Hematopoietic multipotent progenitor cell treated with erythropoietin and hydrocortisone succinate and interleukin-3 and kit ligand, for 17 days (in vitro differentiated cells): ENCODE measurements at regions not wholly inside any gene's neighbourhood (a gene's known extent, or its start where the extent isn't known, plus 50 kb on each side); places are given as distances from the start of the nearest gene placed in this dataset.
"Not testable (repeated sequence)": the region's sequence is repeated elsewhere in the genome, so short reads cannot be mapped to it uniquely, and the experiment has no call there.

Source experiments
- DNase-seq: peaks from one replicate; pipeline ENCODE4 v3.0.0-alpha.2; 2015; ENCODE audit warnings: low spot score

- peak; percentile 29 for DNase-seq
These were observed 429.0 kb upstream of the MTPN start for GRCh38 chr7:136405931-136406777.

GRCh38 chr7:136403591-136403990 is 426.4 kb upstream of the MTPN start:
- no peak for DNase-seq

DNA sequence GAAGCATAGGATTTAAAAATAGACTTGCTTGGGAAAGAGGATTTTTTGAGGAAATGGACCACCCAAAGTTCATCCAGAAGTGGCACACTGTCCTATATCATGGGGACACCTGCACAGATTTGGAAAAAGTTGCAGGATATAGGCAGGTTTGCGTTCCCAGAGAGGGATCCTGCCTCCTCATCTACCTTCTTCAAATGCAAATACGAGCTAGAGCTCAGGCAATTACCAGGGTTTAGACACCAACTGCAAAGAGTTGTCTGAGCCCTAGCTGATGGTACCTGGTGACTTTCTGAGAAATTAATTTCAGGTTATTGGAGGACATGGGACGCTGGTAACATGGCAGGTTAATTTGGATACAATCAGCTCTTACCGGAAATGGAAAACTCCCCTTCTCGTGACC is 423.7 kb upstream of the MTPN start:
- DNase-seq, result no peak

- no peak for DNase-seq
These were observed 422.2 kb upstream of the MTPN start for GRCh38 chr7:136399385-136399784.

DNA sequence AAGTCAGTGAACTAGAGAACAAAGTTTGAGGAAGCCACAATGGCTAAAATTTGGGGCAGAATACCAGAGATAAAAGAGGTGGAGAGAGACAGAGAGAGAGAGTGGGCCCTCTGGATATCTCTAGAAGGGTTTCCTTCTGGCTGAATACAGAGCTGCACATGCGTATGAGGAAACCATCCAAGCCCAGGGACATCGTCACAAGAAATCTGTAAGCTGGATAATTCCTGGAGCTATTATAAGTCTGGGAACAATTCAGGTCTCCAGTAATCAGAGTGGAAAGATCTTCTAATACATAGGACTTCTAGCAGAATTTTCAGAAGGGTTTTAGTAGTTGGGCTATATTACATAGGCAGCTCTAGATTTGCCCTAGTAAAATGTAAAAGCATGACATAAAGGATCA is 415.7 kb upstream of the MTPN start:
- no peak for DNase-seq

GRCh38 chr7:136391371-136391770 is 414.2 kb upstream of the MTPN start:
- DNase-seq, result no peak

- no peak for DNase-seq
These were observed 412.8 kb upstream of the MTPN start for GRCh38 chr7:136389933-136390332.

DNA sequence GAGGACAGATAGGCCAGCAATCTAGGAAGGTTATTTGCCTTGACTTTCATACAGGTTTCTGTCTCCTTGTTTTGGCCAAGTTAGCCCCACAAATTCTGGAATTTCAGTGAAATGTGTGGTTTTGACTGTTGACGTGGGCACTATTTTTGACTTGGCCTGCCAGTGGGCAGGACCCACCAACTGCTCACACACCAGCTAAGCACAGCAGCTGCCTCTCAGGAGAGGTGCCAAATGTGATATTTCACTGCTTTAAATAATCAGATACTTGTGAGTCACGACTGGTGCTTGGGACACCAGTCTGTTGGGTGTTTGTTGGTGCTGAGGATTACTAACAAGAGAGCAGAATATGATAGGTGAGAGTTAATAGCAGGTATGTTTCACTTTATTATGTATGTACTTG is 409.7 kb upstream of the MTPN start:
- no peak for DNase-seq

- not testable (repeated sequence) for DNase-seq
These were observed 394.2 kb upstream of the MTPN start for GRCh38 chr7:136371409-136371808.

DNA sequence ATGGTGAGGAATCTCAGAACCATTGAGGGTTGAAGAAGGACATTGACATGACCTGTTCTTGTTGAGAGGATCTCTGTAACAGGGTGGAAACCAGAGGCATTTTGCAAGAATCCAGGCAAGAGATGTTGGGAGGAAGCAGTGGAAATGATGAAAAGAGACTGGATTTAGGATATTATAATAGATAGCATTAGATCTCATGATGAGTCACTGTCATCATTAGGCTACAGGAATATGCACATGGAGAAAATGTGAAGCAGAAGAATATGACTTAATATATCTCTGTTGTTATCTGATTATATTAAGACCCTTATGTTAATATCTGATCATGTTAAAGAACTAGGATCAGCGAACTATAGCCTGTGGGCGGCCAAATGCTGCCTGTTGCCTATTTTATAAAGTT is 393.0 kb upstream of the MTPN start:
- DNase-seq, result no peak

- no peak for DNase-seq
These were observed 392.1 kb upstream of the MTPN start for GRCh38 chr7:136369225-136369624.

DNA sequence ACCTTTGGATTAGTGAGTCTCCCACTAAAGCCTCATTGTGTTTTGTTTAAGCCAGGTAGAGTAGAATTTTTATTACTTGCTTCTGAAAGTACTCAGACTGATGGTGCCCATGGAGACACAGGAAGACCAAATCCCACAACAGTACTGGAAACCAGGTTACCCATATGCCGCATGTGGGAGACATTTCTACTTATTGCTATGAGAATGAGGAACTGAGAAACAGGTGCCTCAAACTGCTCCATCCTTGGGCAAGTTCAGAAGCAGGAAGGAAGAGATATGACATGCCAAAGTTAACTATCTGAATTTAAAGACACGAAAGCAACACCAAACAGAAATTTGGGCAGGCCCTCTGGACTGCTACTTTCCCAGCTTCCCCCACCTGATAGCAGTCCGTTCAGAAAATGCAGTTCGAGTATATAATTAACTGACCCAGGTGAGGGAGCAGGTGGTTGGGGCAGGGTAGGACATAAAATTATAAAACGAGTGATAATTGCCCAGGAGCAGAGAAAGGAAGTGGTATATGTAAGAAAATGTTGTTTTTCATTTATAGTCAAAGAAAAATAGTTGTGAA is 382.3 kb upstream of the MTPN start:
- DNase-seq, result no peak

GRCh38 chr7:136353287-136353686 is 376.1 kb upstream of the MTPN start:
- DNase-seq, result no peak

DNA sequence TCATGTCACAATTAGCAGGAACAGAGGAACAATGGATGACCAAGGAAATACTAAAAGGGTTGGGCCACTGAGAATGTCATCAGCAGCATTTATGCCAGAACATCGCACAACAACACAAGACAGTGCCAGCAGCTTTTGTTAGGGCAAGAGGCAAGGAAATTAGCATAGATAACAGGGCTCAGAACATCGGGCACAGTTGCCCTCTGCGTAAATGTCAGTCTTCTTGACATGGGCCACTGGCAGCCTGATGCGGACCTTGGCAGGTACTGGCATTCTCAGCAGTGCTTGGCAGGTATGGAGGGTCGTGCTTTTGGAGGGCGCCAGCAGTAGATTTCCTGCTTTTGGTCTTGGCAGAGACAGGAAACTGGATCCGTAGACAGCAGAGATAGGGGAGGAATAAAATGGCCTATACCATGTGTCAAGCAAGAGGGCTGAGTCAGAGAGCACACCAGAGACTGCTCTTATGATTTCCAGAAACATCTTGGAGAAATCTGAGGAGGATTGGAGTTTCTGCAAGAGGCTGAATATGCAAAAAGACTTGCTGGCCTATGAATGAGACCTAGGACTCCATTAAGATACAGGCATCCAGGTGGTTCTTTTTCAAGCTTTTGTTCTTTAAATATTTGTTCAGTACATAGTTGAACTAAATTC is 371.5 kb upstream of the MTPN start:
- DNase-seq, result no peak

GRCh38 chr7:136348142-136348541 is 371.0 kb upstream of the MTPN start:
- no peak for DNase-seq

GRCh38 chr7:136347488-136347887 is 370.3 kb upstream of the MTPN start:
- no peak for DNase-seq

DNA sequence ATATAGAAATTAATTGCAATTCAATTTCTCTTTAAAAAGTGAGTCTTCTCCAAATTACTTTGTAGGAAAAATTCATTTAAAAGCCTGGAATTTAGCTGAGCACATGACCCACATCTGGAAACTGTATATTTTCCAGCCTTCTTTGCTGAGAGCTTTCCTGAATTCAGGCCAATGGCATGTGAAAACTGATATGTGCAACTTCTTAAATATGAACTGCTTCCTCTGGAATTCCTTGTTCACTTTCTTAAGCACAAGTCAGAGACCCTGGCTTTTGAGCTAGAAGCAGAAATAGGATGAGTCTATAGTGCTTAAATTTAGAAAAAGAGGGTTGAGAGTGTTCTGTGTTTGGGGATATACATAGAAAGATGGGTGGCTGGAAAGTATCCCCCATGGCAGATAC is 365.1 kb upstream of the MTPN start:
- no peak for DNase-seq

- no peak for DNase-seq
These were observed 362.3 kb upstream of the MTPN start for GRCh38 chr7:136339464-136339863.

- DNase-seq, result no peak
These were observed 359.8 kb upstream of the MTPN start for GRCh38 chr7:136336932-136337331.

DNA sequence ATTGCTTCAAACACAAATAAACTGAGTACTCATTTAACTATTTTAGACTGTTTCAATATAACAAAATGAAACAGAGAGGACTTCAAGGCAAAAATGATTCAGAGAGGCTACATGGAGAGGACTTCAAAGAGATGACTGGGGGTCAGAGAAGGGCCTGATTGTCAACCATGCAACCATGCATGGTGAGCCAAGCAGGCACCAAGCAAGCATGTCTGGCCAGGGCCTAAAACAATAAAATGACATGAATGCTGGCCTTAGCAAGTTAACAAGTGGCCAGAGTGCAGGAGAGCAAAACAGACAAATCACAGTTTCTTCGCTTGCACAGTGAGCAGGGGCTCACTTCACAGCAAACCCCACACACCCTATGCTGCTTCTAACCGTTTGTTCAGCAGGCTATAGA is 356.5 kb upstream of the MTPN start:
- DNase-seq, result no peak

DNA sequence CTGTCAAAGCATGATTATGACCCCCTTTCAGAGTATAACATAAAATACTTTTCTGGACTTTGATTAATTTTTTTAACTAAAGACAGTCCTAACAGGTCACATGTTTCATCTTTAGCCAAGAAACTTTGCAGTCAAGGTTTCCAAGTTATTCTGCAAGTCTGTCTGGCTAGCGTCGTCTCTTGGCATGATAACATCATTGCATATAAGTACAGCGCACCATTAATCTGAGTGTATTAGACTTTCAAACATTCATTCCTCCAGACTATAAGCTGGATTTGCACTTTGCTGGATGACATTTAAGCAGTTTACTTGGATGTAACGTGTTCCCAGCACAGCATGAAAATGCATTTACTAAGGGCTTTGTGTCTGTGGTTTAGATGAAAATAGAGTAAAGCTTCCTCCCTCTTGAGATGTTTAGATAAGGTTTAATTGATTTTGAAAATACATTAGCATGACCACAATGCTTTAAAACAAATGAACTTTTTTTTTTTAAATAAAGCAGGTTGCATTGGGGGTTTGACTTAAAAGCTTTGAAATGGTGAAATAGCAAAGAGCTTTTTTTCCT is 349.0 kb upstream of the MTPN start:
- DNase-seq, result no peak

GRCh38 chr7:136325578-136325977 is 348.4 kb upstream of the MTPN start:
- DNase-seq, result no peak

GRCh38 chr7:136325027-136325426 is 347.9 kb upstream of the MTPN start:
- DNase-seq, result no peak
